ENCODE measurements at regions not wholly inside any gene's neighbourhood (a gene's known extent, or its start where the extent isn't known, plus 50 kb on each side); places are given as distances from the start of the nearest gene placed in this dataset.

DNA sequence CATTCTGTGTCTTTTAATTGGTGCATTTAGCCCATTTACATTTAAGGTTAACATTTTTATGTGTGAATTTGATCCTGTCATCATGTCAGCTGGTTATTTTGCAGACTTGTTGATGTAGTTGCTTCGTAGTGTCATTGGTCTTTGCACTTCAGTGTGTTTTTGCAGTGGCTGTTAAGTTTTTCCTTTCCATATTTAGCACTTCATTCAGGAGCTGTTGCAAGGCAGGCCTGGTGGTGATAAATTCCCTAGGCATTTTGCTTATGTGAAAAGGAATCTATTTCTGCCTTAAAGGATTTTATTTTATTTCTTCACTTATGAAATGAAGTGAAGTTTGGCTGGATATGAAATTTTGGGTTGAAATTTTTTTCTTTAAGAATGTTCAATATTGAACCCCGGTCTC is 70.2 kb upstream of the CD96 start:
- TF ChIP-seq JUND (IDR thresholded peaks at IDR 0.05; ENCODE audit: low read depth), result no peak
- in situ Hi-C loops (cut with HindIII; ENCODE audit: low pct_unique_long_range_greater_than_20kb, low sequenced_read_pairs), result no loop called here
- no peak for DNase-seq (ENCODE audit: low read depth in 1 of 2, low spot score in 1 of 2)

DNA sequence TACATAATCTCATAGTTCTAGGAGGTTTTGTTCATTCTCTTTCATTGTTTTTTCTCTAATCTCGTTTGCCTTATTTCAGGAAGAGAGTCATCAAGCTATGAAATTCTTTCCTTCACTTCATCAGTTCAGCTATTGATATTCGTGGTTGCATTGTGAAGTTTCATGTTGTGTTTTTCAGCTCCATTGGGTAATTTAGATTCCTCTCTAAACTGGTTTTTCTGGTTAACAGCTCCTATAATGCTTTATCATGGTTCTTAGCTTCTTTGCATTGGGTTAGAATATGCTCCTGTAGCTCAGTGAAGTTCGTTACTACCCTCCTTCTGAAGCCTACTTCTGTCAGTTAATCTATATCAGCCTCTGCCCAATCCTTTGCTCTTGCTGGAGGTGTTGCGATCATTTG is 69.4 kb upstream of the CD96 start:
- TF ChIP-seq JUND (IDR thresholded peaks at IDR 0.05; ENCODE audit: low read depth), result no peak
- no peak for DNase-seq (ENCODE audit: low read depth in 1 of 2, low spot score in 1 of 2)
- in situ Hi-C loops (cut with HindIII; ENCODE audit: low pct_unique_long_range_greater_than_20kb, low sequenced_read_pairs), result no loop called here

DNA sequence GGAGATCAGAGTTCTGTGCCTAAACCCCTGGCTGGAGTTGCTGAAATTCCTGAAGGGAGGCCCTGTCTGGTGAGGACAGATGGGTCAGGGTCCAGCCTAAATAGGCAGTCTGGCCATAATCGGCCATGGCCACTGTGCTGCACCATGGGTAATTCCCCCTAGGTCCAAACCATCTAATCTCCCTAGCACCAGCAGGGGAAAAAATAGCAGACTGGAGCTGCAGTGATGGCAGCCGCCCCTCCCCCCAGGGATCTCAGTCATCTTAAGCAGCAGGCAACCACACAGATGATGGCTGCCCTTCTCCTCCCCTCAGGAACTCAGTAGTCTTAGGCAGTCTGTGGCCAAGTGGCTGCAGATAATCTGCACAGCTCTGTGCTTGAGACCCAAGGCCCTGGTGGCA is 68.4 kb upstream of the CD96 start:
- in situ Hi-C loops (cut with HindIII; ENCODE audit: low pct_unique_long_range_greater_than_20kb, low sequenced_read_pairs), result no loop called here
- TF ChIP-seq JUND (IDR thresholded peaks at IDR 0.05; ENCODE audit: low read depth), result no peak
- DNase-seq (ENCODE audit: low read depth in 1 of 2, low spot score in 1 of 2), result no peak

DNA sequence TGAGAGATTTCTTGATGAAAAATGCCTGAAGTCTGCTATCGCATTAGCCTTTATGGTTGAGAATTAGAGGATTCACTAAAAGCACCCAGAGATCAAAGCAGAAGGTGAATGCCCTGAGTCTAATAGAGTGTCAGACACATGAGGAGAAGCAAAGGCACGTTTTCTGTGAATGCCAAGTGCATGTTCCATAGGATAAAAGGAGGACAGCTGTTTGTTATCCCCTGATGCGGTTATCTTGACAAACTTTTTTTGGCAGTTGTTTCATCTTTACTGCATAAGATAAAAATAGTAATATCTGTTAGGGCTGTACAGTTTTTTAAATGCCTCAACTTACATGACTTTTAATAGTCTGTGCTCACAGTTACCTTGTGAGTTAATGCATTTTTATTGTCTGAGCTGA is 65.3 kb upstream of the CD96 start:
- TF ChIP-seq JUND (IDR thresholded peaks at IDR 0.05; ENCODE audit: low read depth), result no peak
- no peak for DNase-seq (ENCODE audit: low read depth in 1 of 2, low spot score in 1 of 2)
- in situ Hi-C loops (cut with HindIII; ENCODE audit: low pct_unique_long_range_greater_than_20kb, low sequenced_read_pairs), result no loop called here

DNA sequence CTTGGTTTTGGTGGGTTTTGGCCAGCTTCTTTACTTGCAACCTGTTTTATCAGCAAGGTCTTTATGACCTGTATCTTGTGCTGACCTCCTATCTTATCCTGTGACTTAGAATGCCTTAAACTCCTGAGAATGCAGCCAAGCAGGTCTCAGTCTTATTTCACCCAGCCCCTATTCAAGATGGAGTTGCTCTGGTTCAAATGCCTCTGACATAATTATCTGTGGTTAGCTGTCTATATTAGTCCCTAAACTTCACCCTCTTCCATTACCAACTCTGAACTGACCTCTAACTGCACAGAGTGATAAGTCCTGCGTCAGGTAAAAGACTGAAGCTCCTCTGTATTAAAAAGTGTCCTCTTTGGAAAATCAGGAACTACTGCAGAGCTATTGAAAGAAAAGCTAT is 61.9 kb upstream of the CD96 start:
- in situ Hi-C loops (cut with HindIII; ENCODE audit: low pct_unique_long_range_greater_than_20kb, low sequenced_read_pairs), result no loop called here
- TF ChIP-seq JUND (IDR thresholded peaks at IDR 0.05; ENCODE audit: low read depth), result no peak
- DNase-seq (ENCODE audit: low read depth in 1 of 2, low spot score in 1 of 2), result no peak

DNA sequence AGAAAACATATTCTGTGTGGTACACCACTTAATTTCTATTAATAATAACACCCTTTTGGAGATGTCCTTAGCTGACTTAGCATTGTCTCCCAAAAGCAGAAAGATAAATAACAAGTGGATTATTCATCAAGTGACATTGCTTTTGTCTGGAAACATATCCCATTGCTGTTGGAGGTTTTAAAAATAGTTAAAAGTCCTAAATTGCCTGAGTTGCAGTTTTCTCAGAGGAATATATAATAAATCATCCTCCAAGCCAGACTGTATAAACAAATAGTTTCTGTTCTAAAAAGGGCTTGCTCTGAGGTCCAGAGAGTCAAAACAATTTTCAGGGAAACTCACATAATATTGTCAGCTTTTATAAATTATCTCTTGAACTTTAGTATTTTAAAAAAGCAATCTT is 60.4 kb upstream of the CD96 start:
- no peak for TF ChIP-seq JUND (IDR thresholded peaks at IDR 0.05; ENCODE audit: low read depth)
- DNase-seq (ENCODE audit: low read depth in 1 of 2, low spot score in 1 of 2), result no peak
- in situ Hi-C loops (cut with HindIII; ENCODE audit: low pct_unique_long_range_greater_than_20kb, low sequenced_read_pairs), result no loop called here

DNA sequence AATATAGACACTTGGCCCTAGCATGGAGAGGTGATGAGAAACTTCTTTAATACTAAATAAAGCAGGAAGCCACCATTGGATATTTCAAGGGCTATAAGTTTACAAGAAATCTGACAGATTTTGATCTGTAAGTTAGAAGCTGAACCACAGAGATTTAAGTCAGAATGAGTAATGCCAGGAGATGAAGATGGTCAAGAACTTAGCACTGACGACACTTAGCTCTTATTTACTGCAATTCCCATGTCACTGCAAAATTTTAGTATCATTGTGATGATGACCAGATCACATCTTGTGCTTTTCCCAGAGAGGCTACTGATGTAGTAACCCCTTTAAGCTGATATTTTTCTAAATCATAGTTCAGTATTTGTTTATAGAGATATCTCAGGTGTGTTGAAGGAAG is 59.4 kb upstream of the CD96 start:
- DNase-seq (ENCODE audit: low read depth in 1 of 2, low spot score in 1 of 2), result no peak
- TF ChIP-seq JUND (IDR thresholded peaks at IDR 0.05; ENCODE audit: low read depth), result no peak
- in situ Hi-C loops (cut with HindIII; ENCODE audit: low pct_unique_long_range_greater_than_20kb, low sequenced_read_pairs), result no loop called here

DNA sequence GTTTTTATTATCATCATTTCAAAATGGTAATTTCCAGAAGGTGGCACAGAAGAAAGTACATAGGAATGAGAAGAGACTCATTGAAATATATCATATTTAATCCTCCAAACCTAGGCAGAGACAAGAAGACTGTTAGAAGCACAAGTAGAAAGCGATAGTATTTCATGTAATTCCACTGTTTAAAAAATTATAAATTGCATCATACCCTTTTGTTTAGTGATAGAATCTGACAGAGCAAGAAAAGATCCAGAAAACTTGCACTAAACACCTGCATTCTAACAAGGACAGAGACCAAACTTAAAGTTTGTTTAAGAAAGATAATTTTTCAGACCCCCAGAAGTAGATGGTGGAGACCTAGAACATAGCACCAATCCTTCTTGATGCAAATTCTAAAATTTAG is 56.9 kb upstream of the CD96 start:
- in situ Hi-C loops (cut with HindIII; ENCODE audit: low pct_unique_long_range_greater_than_20kb, low sequenced_read_pairs), result no loop called here
- TF ChIP-seq JUND (IDR thresholded peaks at IDR 0.05; ENCODE audit: low read depth), result no peak
- no peak for DNase-seq (ENCODE audit: low read depth in 1 of 2, low spot score in 1 of 2)
